ENCODE measurements at regions not wholly inside any gene's neighbourhood (a gene's known extent, or its start where the extent isn't known, plus 50 kb on each side); places are given as distances from the start of the nearest gene placed in this dataset.
"Not testable (repeated sequence)": the region's sequence is repeated elsewhere in the genome, so short reads cannot be mapped to it uniquely, and the experiment has no call there.

DNA sequence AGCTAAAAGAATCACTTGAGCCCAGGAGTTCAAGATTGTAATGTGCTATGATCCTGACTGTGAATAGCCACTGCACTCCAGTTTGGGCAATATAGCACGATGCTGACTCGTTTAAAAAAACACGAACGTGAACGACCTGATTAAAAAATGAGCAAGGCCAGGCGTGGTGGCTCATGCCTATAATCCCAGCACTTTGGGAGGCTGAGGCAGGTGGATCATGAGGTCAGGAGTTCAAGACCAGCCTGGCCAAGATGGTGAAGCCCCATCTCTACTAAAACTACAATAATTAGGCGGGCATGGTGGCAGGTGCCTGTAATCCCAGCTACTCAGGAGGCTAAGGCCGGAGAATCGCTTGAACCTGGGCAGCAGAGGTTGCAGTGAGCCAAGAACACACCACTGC, 58.6 kb upstream of the NCOA3 start:
- DNase-seq, result not testable (repeated sequence)

- DNase-seq, result no peak
Measured at GRCh38 chr20:47444584-47444983, 57.1 kb upstream of the NCOA3 start.

- DNase-seq, result no peak
Measured at GRCh38 chr20:47445291-47445690, 56.4 kb upstream of the NCOA3 start.

DNA sequence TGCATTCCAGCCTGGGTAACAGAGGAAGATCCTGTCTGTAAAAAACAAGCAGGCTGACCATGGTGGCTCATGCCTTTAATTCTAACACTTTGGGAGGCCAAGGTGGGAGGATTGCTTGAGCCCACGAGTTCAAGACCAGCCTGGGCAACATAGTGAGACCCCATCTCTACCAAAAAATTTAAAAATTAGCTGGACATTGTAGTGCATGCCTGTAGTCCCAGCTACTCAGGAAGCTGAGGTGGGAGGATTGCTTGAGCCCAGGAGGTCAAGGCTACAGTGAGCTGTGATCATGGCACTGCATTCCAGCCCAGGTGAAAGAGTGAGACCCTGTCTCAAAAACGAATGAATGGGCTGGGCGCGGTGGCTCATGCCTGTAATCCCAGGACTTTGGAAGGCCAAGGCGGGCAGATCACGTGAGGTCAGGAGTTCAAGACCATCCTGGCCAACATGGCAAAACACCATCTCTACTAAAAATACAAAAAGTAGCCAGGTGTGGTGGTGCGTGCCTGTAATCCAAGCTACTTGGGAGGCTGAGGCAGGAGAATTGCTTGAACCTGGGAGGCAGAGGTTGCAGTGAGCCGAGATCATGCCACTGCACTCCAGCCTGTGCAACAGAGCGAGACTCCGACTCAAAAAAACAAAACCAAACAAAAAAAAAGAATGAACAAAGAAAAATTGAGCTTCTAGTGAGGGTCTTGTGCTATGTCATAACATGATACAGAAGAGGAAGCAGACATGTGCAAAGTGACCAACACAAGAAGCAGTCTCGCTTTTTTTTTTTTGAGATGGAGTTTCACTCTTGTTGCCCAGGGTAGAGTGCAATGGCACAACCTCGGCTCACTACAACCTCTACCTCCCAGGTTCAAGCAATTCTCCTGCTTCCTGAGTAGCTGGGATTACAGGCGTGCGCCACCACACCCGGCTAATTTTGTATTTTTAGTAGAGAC, 54.1 kb upstream of the NCOA3 start:
- not testable (repeated sequence) for DNase-seq

- DNase-seq, result no peak
Measured at GRCh38 chr20:47448429-47448828, 53.3 kb upstream of the NCOA3 start.

- DNase-seq, result no peak
Measured at GRCh38 chr20:47451602-47451904, 50.1 kb upstream of the NCOA3 start.

Data from kidney glomerular epithelial cell (primary cell).